ENCODE measurements at regions not wholly inside any gene's neighbourhood (a gene's known extent, or its start where the extent isn't known, plus 50 kb on each side); places are given as distances from the start of the nearest gene placed in this dataset.

GRCh38 chr9:81832571-81833285, 95.5 kb upstream of the SPATA31D4 start:
- no peak overlapping the region for H3K27ac ChIP-seq (ENCODE audit: low read depth, low read length, poor library complexity, severe bottlenecking)
- H3K4me3 ChIP-seq (ENCODE audit: low read depth, low read length, poor library complexity, severe bottlenecking) = no peak overlapping the region
- H3K9me3 ChIP-seq (ENCODE audit: low read depth, low read length, poor library complexity, severe bottlenecking) = no peaks in the 10 kb centered on the region
- H3K36me3 ChIP-seq (ENCODE audit: insufficient read depth, low read length, poor library complexity, severe bottlenecking) = no peaks in the 10 kb centered on the region
- ChIA-PET CTCF (no interaction called here), POLR2A (ENCODE audit: low non-redundant PET) (no interaction called here)
- H3K27me3 ChIP-seq (replicated peaks; ENCODE audit: insufficient read depth, low read depth, low read length, poor library complexity) = no peaks in the 10 kb centered on the region
- no peaks in the 10 kb centered on the region for H3K4me1 ChIP-seq (ENCODE audit: insufficient read depth, low read length, poor library complexity, severe bottlenecking)
- intact Hi-C loops (cut with micrococcal nuclease; ENCODE audit: unreplicated experiment) = no loop called here
- TF ChIP-seq EZH2 (IDR thresholded peaks at IDR 0.05; ENCODE audit: borderline replicate concordance, low read depth, low read length, poor library complexity, severe bottlenecking) = no peak
- TF ChIP-seq CTCF (conservative IDR thresholded peaks at IDR 0.05; ENCODE audit: low read depth, low read length) = no peak
- no peak for DNase-seq (ENCODE audit: low spot score)
- no TSS peak for BruUV-seq (replicated peaks)

- Histone ChIP-seq H3K4me1 (ENCODE audit: insufficient read depth, low read length, poor library complexity, severe bottlenecking) (no peaks in the 10 kb centered on the region), H3K36me3 (ENCODE audit: insufficient read depth, low read length, poor library complexity, severe bottlenecking) (no peaks in the 10 kb centered on the region), H3K27ac (ENCODE audit: low read depth, low read length, poor library complexity, severe bottlenecking) (no peak overlapping the region), H3K27me3 (replicated peaks; ENCODE audit: insufficient read depth, low read depth, low read length, poor library complexity) (no peaks in the 10 kb centered on the region), H3K9me3 (ENCODE audit: low read depth, low read length, poor library complexity, severe bottlenecking) (no peaks in the 10 kb centered on the region), H3K4me3 (ENCODE audit: low read depth, low read length, poor library complexity, severe bottlenecking) (no peak overlapping the region)
- no TSS peak for BruUV-seq (replicated peaks)
- DNase-seq (ENCODE audit: low spot score) = no peak
- intact Hi-C loops (cut with micrococcal nuclease; ENCODE audit: unreplicated experiment) = no loop called here
- ChIA-PET CTCF (no interaction called here), POLR2A (ENCODE audit: low non-redundant PET) (no interaction called here)
- TF ChIP-seq CTCF (conservative IDR thresholded peaks at IDR 0.05; ENCODE audit: low read depth, low read length) (no peak), EZH2 (IDR thresholded peaks at IDR 0.05; ENCODE audit: borderline replicate concordance, low read depth, low read length, poor library complexity, severe bottlenecking) (no peak)
Measured at GRCh38 chr9:81833563-81834345, 94.5 kb upstream of the SPATA31D4 start.

- Histone ChIP-seq H3K4me1 (ENCODE audit: insufficient read depth, low read length, poor library complexity, severe bottlenecking) (no peaks in the 10 kb centered on the region), H3K27me3 (replicated peaks; ENCODE audit: insufficient read depth, low read depth, low read length, poor library complexity) (no peaks in the 10 kb centered on the region), H3K27ac (ENCODE audit: low read depth, low read length, poor library complexity, severe bottlenecking) (no peak overlapping the region), H3K9me3 (ENCODE audit: low read depth, low read length, poor library complexity, severe bottlenecking) (no peaks in the 10 kb centered on the region), H3K4me3 (ENCODE audit: low read depth, low read length, poor library complexity, severe bottlenecking) (no peak overlapping the region), H3K36me3 (ENCODE audit: insufficient read depth, low read length, poor library complexity, severe bottlenecking) (no peaks in the 10 kb centered on the region)
- BruUV-seq (replicated peaks) = no TSS peak
- POLR2A ChIA-PET (ENCODE audit: low non-redundant PET) = no interaction called here
- intact Hi-C loops (cut with micrococcal nuclease; ENCODE audit: unreplicated experiment) = loop anchor here (10.0 kb wide), 1 partner anchor 317 kb away; no protein-coding TSS in a partner anchor
- TF ChIP-seq CTCF (conservative IDR thresholded peaks at IDR 0.05; ENCODE audit: low read depth, low read length) (no peak), EZH2 (IDR thresholded peaks at IDR 0.05; ENCODE audit: borderline replicate concordance, low read depth, low read length, poor library complexity, severe bottlenecking) (no peak)
- DNase-seq (ENCODE audit: low spot score) = no peak
- CTCF ChIA-PET = no interaction called here
Measured at GRCh38 chr9:81841333-81841732, 86.9 kb upstream of the SPATA31D4 start.
